GM12878 (cell line): ENCODE measurements at regions not wholly inside any gene's neighbourhood (a gene's known extent, or its start where the extent isn't known, plus 50 kb on each side); places are given as distances from the start of the nearest gene placed in this dataset.
"Not testable (repeated sequence)": the region's sequence is repeated elsewhere in the genome, so short reads cannot be mapped to it uniquely, and the experiment has no call there.

Experiments used
- ATAC-seq: fragments of 200-7000 bp; cut with Tn5 transposase; 3 replicates; pipeline ENCODE4 v1.9.1; 2020; ENCODE audit warnings: mild to moderate bottlenecking, moderate library complexity
- BruUV-seq: library from RNA; stranded (reverse); fragments of 400-500 nt; replicated peaks from 2 replicates; lab custom pipeline; 2021; lab: Mats Ljungman, UMichigan
- CTCF ChIA-PET: fragments of 300-600 bp; sonication (Branson Sonifier 250); formaldehyde crosslinking; extraction: SDS; loops from one replicate; lab custom pipeline; 2021; ENCODE audit warnings: inconsistent platforms; lab: Yijun Ruan, JAX
- POLR2A ChIA-PET: fragments of 350-600 bp; formaldehyde crosslinking; extraction: SDS; loops from one replicate; lab custom pipeline; 2021; ENCODE audit warnings: inconsistent platforms; lab: Charles Lee
- RAD21 ChIA-PET: fragments of 300-600 bp; sonication (Branson Sonifier 250); formaldehyde crosslinking; loops from one replicate; lab custom pipeline; 2023; ENCODE audit warnings: antibody characterized with exemption; ENCODE audit not compliant: unreplicated experiment; lab: Charles Lee
- SMC1A ChIA-PET: fragments of 300-600 bp; sonication (Branson Sonifier 250); formaldehyde crosslinking; loops from one replicate; lab custom pipeline; 2023; ENCODE audit not compliant: unreplicated experiment, uncharacterized antibody; lab: Charles Lee
- DNase-seq: peaks from one replicate; pipeline ENCODE4 v3.0.0-alpha.2; 2011; ENCODE audit warnings: low read depth, low spot score
- FAIRE-seq: peaks from 3 replicates; lab custom pipeline; 2011; peaks lifted over from hg19 to GRCh38; lab: Jason Lieb, UNC
- H2AFZ ChIP-seq: 2 replicates; pipeline ENCODE4 v1.6.0; 2011; ENCODE audit warnings: low read depth, low read length, control low read depth; ENCODE audit not compliant: control insufficient read depth
- H3K27ac ChIP-seq: 2 replicates; pipeline ENCODE4 v1.5.1; 2011; ENCODE audit warnings: control low read depth; ENCODE audit not compliant: control insufficient read depth, insufficient read depth
- H3K27me3 ChIP-seq, 2 experiments: replicated peaks in 1 of 2; 2 replicates each; pipeline versions ENCODE4 v1.6.0 to v1.6.1; 2011; ENCODE audit warnings: low read length in 1 of 2; ENCODE audit not compliant: control insufficient read depth in 2 of 2, insufficient read depth in 2 of 2
- H3K36me3 ChIP-seq, 2 experiments: 2 replicates each; pipeline ENCODE4 v1.5.1; 2011; ENCODE audit warnings: low read length in 1 of 2; ENCODE audit not compliant: control insufficient read depth in 2 of 2, insufficient read depth in 2 of 2
- H3K4me1 ChIP-seq: 2 replicates; pipeline ENCODE4 v1.6.1; 2011; ENCODE audit warnings: mild to moderate bottlenecking, low read length, moderate library complexity, mixed read lengths; ENCODE audit not compliant: control insufficient read depth, insufficient read depth
- H3K4me2 ChIP-seq: 2 replicates; pipeline ENCODE4 v1.6.0; 2011; ENCODE audit warnings: control low read depth; ENCODE audit not compliant: control insufficient read depth, insufficient read depth
- H3K4me3 ChIP-seq: fragments of 200-600 bp; sonication (generic); 2 replicates; pipeline ENCODE4 v1.5.1; 2016
- H3K79me2 ChIP-seq: 2 replicates; pipeline ENCODE4 v1.6.0; 2011; ENCODE audit warnings: low read length; ENCODE audit not compliant: control insufficient read depth, insufficient read depth
- H3K9ac ChIP-seq: 2 replicates; pipeline ENCODE4 v1.8.0; 2011; ENCODE audit warnings: low read length, control low read depth, mixed read lengths; ENCODE audit not compliant: control insufficient read depth, insufficient read depth
- H3K9me3 ChIP-seq: replicated peaks from 3 replicates; pipeline ENCODE4 v1.5.1; 2011; ENCODE audit warnings: mild to moderate bottlenecking, low read length; ENCODE audit not compliant: control insufficient read depth, insufficient read depth
- H4K20me1 ChIP-seq: 2 replicates; pipeline ENCODE4 v1.6.0; 2011; ENCODE audit not compliant: control insufficient read depth, insufficient read depth
- SPI1 ChIP-seq: IDR thresholded peaks from 2 replicates; pipeline ENCODE4 v1.6.1; 2011; ENCODE audit warnings: low read depth, mild to moderate bottlenecking, low read length, moderate library complexity, borderline replicate concordance; ENCODE audit not compliant: insufficient read depth
- ZSCAN29 ChIP-seq: fragments of 450-650 bp; IDR thresholded peaks from 2 replicates; pipeline ENCODE4 v1.6.1; 2017; ENCODE audit warnings: mild to moderate bottlenecking, moderate library complexity
- WGBS: methylation state at CpG from one replicate; pipeline ENCODE4 v1.1.6; 2016; ENCODE audit warnings: low lambda C conversion rate; ENCODE audit not compliant: insufficient replicate concordance, insufficient coverage; ENCODE audit errors: missing lambda C conversion rate; 5-methylcytosine and 5-hydroxymethylcytosine counted together
- in situ Hi-C: fragments of 300-500 bp; cut with MboI; formaldehyde crosslinking; loops from 9 replicates; pipeline ENCODE4 v1.14.3; 2018; ENCODE audit warnings: mixed read lengths
- intact Hi-C: fragments of 100-400 bp; cut with micrococcal nuclease; formaldehyde crosslinking; loops from one replicate; pipeline ENCODE4 v1.14.2; 2022; ENCODE audit not compliant: unreplicated experiment

- H2AFZ ChIP-seq, DNase-seq, H3K4me2 ChIP-seq, H4K20me1 ChIP-seq, H3K9ac ChIP-seq, H3K4me3 ChIP-seq, in situ Hi-C loops, BruUV-seq, H3K4me1 ChIP-seq, SMC1A ChIA-PET, H3K27me3 ChIP-seq, intact Hi-C loops, POLR2A ChIA-PET, H3K9me3 ChIP-seq, H3K79me2 ChIP-seq, ATAC-seq, H3K27ac ChIP-seq, H3K36me3 ChIP-seq, RAD21 ChIA-PET: not testable (repeated sequence)
- FAIRE-seq: peak; percentile 66
- CTCF ChIA-PET: interaction anchor here (1.1 kb wide), 1 partner anchor 14 kb away, joined by 3 read pairs; no protein-coding TSS in a partner anchor
These were observed 107.8 kb upstream of the PARP8 start for GRCh38 chr5:50558640-50559039.

- Histone ChIP-seq H3K36me3 (no peaks in the 10 kb centered on the region), H3K9me3 (no peaks in the 10 kb centered on the region), H3K4me3 (no peak overlapping the region), H3K27me3 (no peaks in the 10 kb centered on the region), H3K4me1 (no peaks in the 10 kb centered on the region), H3K27ac (no peak overlapping the region)
- CTCF ChIA-PET: no interaction called here
- WGBS: 100% methylated on average over 1 of the region's 1 CpG
- RAD21 ChIA-PET: no interaction called here
- no TSS peak for BruUV-seq
- DNase-seq: no peak
- intact Hi-C loops: loop anchor here (10.0 kb wide), 1 partner anchor 185 kb away; no protein-coding TSS in a partner anchor
- FAIRE-seq: no peak
- SMC1A ChIA-PET: interaction anchor here (0.6 kb wide), 1 partner anchor 201 kb away, joined by 3 read pairs; no protein-coding TSS in a partner anchor
- peak; percentile 81 for TF ChIP-seq SPI1
- TF ChIP-seq ZSCAN29: no peak
- TF ChIP-seq, all 136 proteins: peak for 1
- Histone ChIP-seq H4K20me1 (no peaks in the 10 kb centered on the region), H2AFZ (no peak overlapping the region), H3K9ac (no peak overlapping the region), H3K79me2 (no peaks in the 10 kb centered on the region), H3K4me2 (no peak overlapping the region)
- ATAC-seq: peak; percentile 43
- in situ Hi-C loops: no loop called here
- POLR2A ChIA-PET: no interaction called here
These were observed 106.5 kb upstream of the PARP8 start for GRCh38 chr5:50559955-50560354.
